Gastroesophageal sphincter (tissue), 4 donors: ENCODE measurements at regions not wholly inside any gene's neighbourhood (a gene's known extent, or its start where the extent isn't known, plus 50 kb on each side); places are given as distances from the start of the nearest gene placed in this dataset.

ENCODE experiments used
- ATAC-seq: fragments of 150-250 bp; one replicate; pipeline ENCODE4 v1.9.1; 2016; ENCODE audit warnings: mild to moderate bottlenecking, moderate library complexity
- H3K27ac ChIP-seq, 4 donors: fragments of 200-600 bp; sonication (generic) in 3 of 4; 1 replicate in 3 of 4; 2 replicates in 1 of 4; pipeline ENCODE4 v1.5.1; 2016 to 2019
- H3K27me3 ChIP-seq: fragments of 200-600 bp; sonication (generic); one replicate; pipeline ENCODE4 v1.5.1; 2019
- H3K36me3 ChIP-seq, 2 donors: fragments of 200-600 bp; sonication (generic); one replicate each; pipeline ENCODE4 v1.5.1; 2019; ENCODE audit warnings: control low read depth in 1 of 2
- H3K4me1 ChIP-seq, 3 donors: fragments of 200-600 bp; sonication (generic); 1 replicate in 2 of 3; 2 replicates in 1 of 3; pipeline ENCODE4 v1.5.1; 2016 to 2019; ENCODE audit warnings: control low read depth in 2 of 3
- H3K4me3 ChIP-seq, 2 donors: fragments of 200-600 bp; sonication (generic); one replicate each; pipeline ENCODE4 v1.5.1; 2019; ENCODE audit warnings: mild to moderate bottlenecking in 1 of 2, moderate library complexity in 1 of 2
- H3K9me3 ChIP-seq, 3 donors: fragments of 200-600 bp; sonication (generic); one replicate each; pipeline ENCODE4 v1.5.1; 2017 to 2019; ENCODE audit warnings: control low read depth in 2 of 3
- CTCF ChIP-seq, 4 experiments: fragments of 200-600 bp in 2 of 4; fragments of 450-650 bp in 2 of 4; sonication (generic) in 1 of 4; IDR thresholded peaks; one replicate each; pipeline ENCODE4 v1.5.1; 2017 to 2019; ENCODE audit warnings: antibody characterized with exemption in 4 of 4, mild to moderate bottlenecking in 2 of 4, moderate library complexity in 2 of 4
- EP300 ChIP-seq: sonication (generic); formaldehyde crosslinking; IDR thresholded peaks from one replicate; pipeline ENCODE4 v1.6.1; 2017; ENCODE audit warnings: antibody characterized with exemption, mild to moderate bottlenecking
- POLR2A ChIP-seq, 2 donors: fragments of 450-650 bp; IDR thresholded peaks; one replicate each; pipeline ENCODE4 v1.6.1; 2017; ENCODE audit warnings: antibody characterized with exemption in 2 of 2, mild to moderate bottlenecking in 2 of 2, moderate library complexity in 1 of 2
- POLR2AphosphoS5 ChIP-seq: sonication (generic); formaldehyde crosslinking; IDR thresholded peaks from one replicate; pipeline ENCODE4 v1.6.1; 2017; ENCODE audit warnings: antibody characterized with exemption
- WGBS, 2 donors: methylation state at CpG; one replicate each; pipeline ENCODE4 v1.1.5; 2018; ENCODE audit warnings: low coverage in 1 of 2; 5-methylcytosine and 5-hydroxymethylcytosine counted together

GRCh38 chr12:92623386-92623785, 79.4 kb upstream of the PLEKHG7 start:
- no peak for ATAC-seq
- Histone ChIP-seq H3K36me3 (no peaks in the 10 kb centered on the region), H3K27me3 (no peaks in the 10 kb centered on the region), H3K9me3 (no peaks in the 10 kb centered on the region), H3K4me1 (no peaks in the 10 kb centered on the region), H3K4me3 (no peak overlapping the region), H3K27ac (no peak overlapping the region)
- TF ChIP-seq EP300, result no peak
- TF ChIP-seq POLR2A (IDR thresholded peaks at IDR 0.05), result no peak
- no peak for TF ChIP-seq CTCF (IDR thresholded peaks at IDR 0.05)
- no peak for TF ChIP-seq POLR2AphosphoS5

GRCh38 chr12:92621833-92622232, 81.0 kb upstream of the PLEKHG7 start:
- 70 to 95% methylated on average over 2 to 3 of the region's 3 CpGs for WGBS, 2 donors
- no peaks in the 10 kb centered on the region for H3K36me3 ChIP-seq
- H3K27ac ChIP-seq, result no peak overlapping the region
- H3K27me3 ChIP-seq, result no peaks in the 10 kb centered on the region
- H3K9me3 ChIP-seq, result no peaks in the 10 kb centered on the region
- H3K4me1 ChIP-seq, result no peaks in the 10 kb centered on the region
- TF ChIP-seq POLR2AphosphoS5, result no peak
- TF ChIP-seq CTCF (IDR thresholded peaks at IDR 0.05), result no peak
- no peak for TF ChIP-seq EP300
- no peak for TF ChIP-seq POLR2A (IDR thresholded peaks at IDR 0.05)
- H3K4me3 ChIP-seq, result no peak overlapping the region
- no peak for ATAC-seq

GRCh38 chr12:92621312-92621711, 81.5 kb upstream of the PLEKHG7 start:
- 95 to 100% methylated on average over 2 of the region's 4 CpGs for WGBS, 2 donors
- Histone ChIP-seq H3K27ac (no peak overlapping the region), H3K9me3 (no peaks in the 10 kb centered on the region), H3K27me3 (no peaks in the 10 kb centered on the region), H3K4me3 (no peak overlapping the region), H3K4me1 (no peaks in the 10 kb centered on the region), H3K36me3 (no peaks in the 10 kb centered on the region)
- no peak for ATAC-seq
- TF ChIP-seq POLR2A (IDR thresholded peaks at IDR 0.05) (no peak), EP300 (no peak), CTCF (IDR thresholded peaks at IDR 0.05) (no peak), POLR2AphosphoS5 (no peak)

- Histone ChIP-seq H3K27ac (no peak overlapping the region), H3K27me3 (no peaks in the 10 kb centered on the region), H3K4me3 (no peak overlapping the region), H3K4me1 (no peaks in the 10 kb centered on the region), H3K9me3 (no peaks in the 10 kb centered on the region), H3K36me3 (no peaks in the 10 kb centered on the region)
- WGBS, 2 donors, result 25 to 66% methylated on average over 1 to 8 of the region's 8 CpGs
- no peak for TF ChIP-seq POLR2AphosphoS5
- no peak for TF ChIP-seq POLR2A (IDR thresholded peaks at IDR 0.05)
- TF ChIP-seq EP300, result no peak
- no peak for TF ChIP-seq CTCF (IDR thresholded peaks at IDR 0.05)
- no peak for ATAC-seq
These were observed 82.8 kb upstream of the PLEKHG7 start for GRCh38 chr12:92619730-92620684.

GRCh38 chr12:92619026-92619425, 83.8 kb upstream of the PLEKHG7 start:
- Histone ChIP-seq H3K27ac (no peak overlapping the region), H3K36me3 (no peaks in the 10 kb centered on the region), H3K4me3 (no peak overlapping the region), H3K9me3 (no peaks in the 10 kb centered on the region), H3K4me1 (no peaks in the 10 kb centered on the region), H3K27me3 (no peaks in the 10 kb centered on the region)
- TF ChIP-seq POLR2AphosphoS5 (no peak), POLR2A (IDR thresholded peaks at IDR 0.05) (no peak), EP300 (no peak), CTCF (IDR thresholded peaks at IDR 0.05) (no peak)
- WGBS, 2 donors, result 80 to 100% methylated on average over 1 to 2 of the region's 2 CpGs
- no peak for ATAC-seq
